ENCODE measurements at regions not wholly inside any gene's neighbourhood (a gene's known extent, or its start where the extent isn't known, plus 50 kb on each side); places are given as distances from the start of the nearest gene placed in this dataset.

DNA sequence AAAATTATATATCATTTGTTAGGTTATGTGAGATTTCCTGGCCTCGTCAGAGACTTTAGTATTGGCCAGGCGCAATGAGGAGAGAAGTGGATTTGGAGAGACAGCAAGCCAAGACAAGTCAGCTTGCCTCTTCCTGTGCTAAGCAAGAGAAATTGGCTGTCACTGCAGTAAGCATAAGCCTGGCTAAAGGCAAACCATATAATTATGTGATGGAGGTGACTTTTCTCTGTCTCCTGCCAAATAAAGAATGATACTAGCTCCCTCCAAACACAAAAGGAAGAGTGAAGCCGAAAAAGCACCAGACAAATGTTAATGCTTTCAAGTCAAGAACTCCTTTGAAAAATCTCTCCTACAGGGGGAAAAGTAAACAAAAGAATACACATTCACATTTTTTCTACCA is 2246.0 kb downstream of the ARAP2 start:
- TF ChIP-seq, protein P1, sequence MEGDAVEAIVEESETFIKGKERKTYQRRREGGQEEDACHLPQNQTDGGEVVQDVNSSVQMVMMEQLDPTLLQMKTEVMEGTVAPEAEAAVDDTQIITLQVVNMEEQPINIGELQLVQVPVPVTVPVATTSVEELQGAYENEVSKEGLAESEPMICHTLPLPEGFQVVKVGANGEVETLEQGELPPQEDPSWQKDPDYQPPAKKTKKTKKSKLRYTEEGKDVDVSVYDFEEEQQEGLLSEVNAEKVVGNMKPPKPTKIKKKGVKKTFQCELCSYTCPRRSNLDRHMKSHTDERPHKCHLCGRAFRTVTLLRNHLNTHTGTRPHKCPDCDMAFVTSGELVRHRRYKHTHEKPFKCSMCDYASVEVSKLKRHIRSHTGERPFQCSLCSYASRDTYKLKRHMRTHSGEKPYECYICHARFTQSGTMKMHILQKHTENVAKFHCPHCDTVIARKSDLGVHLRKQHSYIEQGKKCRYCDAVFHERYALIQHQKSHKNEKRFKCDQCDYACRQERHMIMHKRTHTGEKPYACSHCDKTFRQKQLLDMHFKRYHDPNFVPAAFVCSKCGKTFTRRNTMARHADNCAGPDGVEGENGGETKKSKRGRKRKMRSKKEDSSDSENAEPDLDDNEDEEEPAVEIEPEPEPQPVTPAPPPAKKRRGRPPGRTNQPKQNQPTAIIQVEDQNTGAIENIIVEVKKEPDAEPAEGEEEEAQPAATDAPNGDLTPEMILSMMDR (conservative IDR thresholded peaks at IDR 0.05 in 1 of 2, IDR thresholded peaks at IDR 0.05 in 1 of 2; ENCODE audit: low read depth in 1 of 2, low read length in 2 of 2) = no peak
- TF ChIP-seq EZH2 (IDR thresholded peaks at IDR 0.05; ENCODE audit: low read length, missing control alignments) = no peak

All from fibroblast of lung (primary cell).